ENCODE measurements at regions not wholly inside any gene's neighbourhood (a gene's known extent, or its start where the extent isn't known, plus 50 kb on each side); places are given as distances from the start of the nearest gene placed in this dataset.

DNA sequence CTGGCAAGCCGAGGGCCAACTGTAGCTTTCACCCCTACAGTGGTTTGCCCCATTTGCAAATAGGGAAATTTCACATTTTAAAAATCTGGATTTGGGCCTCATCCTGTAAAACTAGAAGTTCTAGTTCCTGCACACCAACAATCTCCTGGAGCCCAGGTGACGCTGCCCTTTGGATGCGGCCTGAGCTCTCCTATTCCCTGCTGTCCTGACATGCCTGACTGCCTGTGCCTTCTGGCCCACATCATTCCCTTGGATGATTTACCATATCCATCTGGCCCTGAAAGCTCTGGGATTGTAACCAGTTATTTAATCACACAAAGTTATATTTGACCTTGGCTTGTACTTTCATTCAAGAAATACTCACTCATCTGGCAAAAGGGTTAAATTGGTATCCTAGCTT lies 272.3 kb downstream of the ARRDC4 start:
- TF ChIP-seq GATA3 (IDR thresholded peaks at IDR 0.05; ENCODE audit: low read depth, low read length), result no peak
- no peak for TF ChIP-seq GATA2 (IDR thresholded peaks at IDR 0.05; ENCODE audit: low read depth, low read length)

DNA sequence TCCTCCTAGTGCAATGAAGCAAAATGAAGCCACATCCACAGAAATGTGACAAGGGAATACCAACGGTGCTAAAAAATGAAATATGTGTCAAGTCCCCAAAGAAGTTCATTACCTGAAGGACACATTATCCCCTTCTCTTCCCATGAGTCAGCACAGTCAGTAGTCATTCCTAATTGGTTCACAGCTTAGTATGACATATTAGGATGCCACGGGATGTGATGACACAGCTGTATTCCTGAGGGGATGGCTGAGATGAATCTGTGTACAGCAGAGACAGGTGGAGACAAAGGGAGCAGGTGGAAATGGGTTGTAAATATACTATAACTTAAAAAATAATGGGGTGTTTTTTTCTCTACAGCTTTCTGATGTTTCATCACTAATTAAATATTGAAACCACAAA lies 273.4 kb downstream of the ARRDC4 start:
- TF ChIP-seq GATA3 (IDR thresholded peaks at IDR 0.05; ENCODE audit: low read depth, low read length) (no peak), GATA2 (IDR thresholded peaks at IDR 0.05; ENCODE audit: low read depth, low read length) (no peak)

DNA sequence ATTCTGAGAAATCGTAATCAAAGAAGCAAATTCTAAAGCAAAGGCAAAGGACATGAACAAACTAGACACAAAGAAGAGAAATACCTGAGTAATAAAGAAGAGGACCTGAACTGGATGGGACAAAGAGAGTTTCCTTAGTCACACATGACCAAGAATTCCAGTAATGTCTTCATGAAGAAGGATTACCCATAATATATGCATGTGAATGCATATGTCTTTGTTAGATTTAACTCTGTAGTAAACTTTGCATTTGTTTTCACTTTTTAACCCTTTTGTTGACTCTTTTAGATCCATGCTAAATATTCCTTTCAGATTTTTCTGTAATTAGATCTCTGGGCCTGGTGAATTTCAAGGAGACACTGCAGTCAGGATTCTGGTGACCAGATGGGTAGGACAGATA lies 279.8 kb downstream of the ARRDC4 start:
- TF ChIP-seq GATA2 (IDR thresholded peaks at IDR 0.05; ENCODE audit: low read depth, low read length) (no peak), GATA3 (IDR thresholded peaks at IDR 0.05; ENCODE audit: low read depth, low read length) (no peak)

DNA sequence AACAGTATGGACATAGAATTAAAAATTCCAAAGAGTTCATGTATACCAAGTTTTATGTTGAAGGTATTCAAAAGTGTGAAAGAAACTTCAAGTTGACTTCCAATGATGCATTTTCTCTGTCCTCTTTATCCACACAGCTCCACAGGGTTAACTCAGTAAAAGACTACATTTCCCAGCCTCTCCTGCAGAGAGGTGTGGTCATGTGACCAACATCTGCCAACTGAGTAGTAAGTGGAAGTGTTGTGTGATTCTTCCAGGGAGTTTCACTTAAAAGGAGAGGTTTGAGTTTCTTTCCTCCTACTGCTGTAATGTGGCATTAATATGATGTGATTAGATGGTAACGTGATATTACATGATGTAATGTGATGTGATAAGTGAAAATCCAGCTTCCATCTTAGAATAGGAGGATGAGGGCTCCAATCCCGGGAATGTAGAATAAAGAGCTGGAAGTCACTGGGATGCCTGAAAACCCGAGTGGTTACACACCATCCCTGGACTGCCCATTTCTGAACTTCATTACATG lies 280.6 kb downstream of the ARRDC4 start:
- TF ChIP-seq GATA3 (IDR thresholded peaks at IDR 0.05; ENCODE audit: low read depth, low read length), result no peak
- TF ChIP-seq GATA2 (IDR thresholded peaks at IDR 0.05; ENCODE audit: low read depth, low read length), result no peak

DNA sequence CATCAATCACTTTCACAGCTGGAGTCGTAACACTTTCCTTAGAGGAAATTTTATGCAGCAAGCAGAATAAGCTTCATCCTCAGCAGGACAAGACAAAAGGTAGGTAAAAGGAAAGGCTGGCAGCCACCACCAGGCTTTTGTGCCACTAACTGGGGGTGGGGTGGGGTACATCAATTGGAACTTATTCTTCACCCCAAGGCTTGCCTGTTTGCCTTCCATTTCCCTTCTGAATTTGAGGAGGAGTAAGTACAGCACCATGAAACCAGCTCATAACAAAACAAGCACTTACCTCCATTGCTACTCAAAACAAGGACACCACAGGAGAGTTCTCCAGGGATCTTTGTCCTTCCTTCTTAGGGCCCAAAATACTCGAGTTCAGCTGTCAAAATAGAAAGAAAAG lies 296.8 kb downstream of the ARRDC4 start:
- TF ChIP-seq GATA2 (IDR thresholded peaks at IDR 0.05; ENCODE audit: low read depth, low read length), result no peak
- no peak for TF ChIP-seq GATA3 (IDR thresholded peaks at IDR 0.05; ENCODE audit: low read depth, low read length)

DNA sequence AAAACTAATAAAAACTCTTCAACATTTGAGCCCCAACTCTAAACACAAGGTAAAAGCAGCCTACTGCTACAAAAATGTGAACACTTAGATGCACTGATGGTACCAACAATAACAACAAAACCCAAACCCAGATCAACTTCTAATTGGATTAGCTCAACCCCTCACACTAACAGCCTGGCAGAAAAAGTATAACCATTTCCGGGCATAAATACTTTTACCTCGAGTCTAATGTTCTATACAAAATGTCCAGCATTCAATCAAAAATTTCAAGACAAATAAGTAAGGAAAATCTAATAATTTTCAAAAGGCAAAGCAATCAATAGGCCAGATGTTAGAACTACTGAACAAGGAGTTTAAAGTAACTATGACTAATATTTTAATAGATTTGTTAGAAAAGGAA lies 303.3 kb downstream of the ARRDC4 start:
- TF ChIP-seq GATA3 (IDR thresholded peaks at IDR 0.05; ENCODE audit: low read depth, low read length) (no peak), GATA2 (IDR thresholded peaks at IDR 0.05; ENCODE audit: low read depth, low read length) (no peak)

DNA sequence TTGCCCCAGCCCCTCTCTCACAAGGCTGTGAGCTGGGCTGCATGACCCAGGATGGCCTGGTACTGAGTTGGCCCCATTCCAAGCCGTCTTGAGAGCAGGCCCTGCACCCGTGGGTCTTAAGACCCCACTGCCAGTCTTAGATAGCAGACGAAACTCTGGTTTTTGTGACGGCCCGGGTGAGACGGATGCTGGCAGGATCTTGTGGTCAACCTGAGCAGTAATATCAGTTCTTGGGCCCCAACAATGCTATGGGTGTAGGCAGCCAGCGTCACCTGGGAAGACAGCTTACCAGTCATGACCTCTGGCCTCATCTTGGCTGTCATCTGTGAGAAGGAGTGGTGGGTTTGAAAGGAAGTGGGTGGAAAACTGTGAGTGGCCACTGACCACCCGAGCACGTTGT lies 305.8 kb downstream of the ARRDC4 start:
- no peak for TF ChIP-seq GATA2 (IDR thresholded peaks at IDR 0.05; ENCODE audit: low read depth, low read length)
- no peak for TF ChIP-seq GATA3 (IDR thresholded peaks at IDR 0.05; ENCODE audit: low read depth, low read length)

DNA sequence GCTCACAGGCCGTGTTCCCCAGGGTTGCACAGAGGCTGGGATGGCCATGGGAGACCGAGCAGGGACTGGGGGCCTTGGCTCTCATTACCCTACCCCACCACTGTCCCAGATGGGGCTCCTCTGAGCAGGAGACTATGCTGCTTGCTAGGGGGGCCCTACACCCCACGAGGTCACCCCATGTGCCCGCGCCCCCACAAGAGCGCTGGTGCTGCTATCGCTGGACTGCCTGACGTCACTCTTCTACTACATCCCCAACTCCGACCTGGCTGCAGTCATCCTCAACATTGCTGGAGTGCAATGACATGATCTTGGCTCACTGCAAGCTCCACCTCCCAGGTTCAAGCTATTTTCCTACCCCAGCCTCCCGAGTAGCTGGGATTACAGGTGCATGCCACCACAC lies 307.7 kb downstream of the ARRDC4 start:
- TF ChIP-seq GATA2 (IDR thresholded peaks at IDR 0.05; ENCODE audit: low read depth, low read length) (no peak), GATA3 (IDR thresholded peaks at IDR 0.05; ENCODE audit: low read depth, low read length) (no peak)

DNA sequence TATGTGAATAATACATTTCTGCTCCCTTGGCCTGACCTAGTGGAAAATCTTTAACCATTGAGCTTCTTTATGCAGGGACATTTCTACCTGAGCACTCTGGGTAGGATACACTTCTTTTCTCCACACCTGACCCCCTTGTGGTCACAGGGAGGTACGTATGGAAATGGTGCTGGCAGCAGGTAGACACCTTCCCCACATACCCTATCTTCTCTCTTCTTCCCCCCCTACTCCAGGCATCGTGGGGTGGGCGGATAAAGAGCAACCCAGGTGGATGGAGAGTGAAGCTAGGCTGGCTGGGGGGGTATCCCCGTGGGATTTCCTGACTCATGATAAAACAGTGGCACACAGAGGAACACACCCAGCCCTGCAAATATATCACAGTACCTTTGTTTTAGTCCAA lies 312.1 kb downstream of the ARRDC4 start:
- no peak for TF ChIP-seq GATA3 (IDR thresholded peaks at IDR 0.05; ENCODE audit: low read depth, low read length)
- no peak for TF ChIP-seq GATA2 (IDR thresholded peaks at IDR 0.05; ENCODE audit: low read depth, low read length)

DNA sequence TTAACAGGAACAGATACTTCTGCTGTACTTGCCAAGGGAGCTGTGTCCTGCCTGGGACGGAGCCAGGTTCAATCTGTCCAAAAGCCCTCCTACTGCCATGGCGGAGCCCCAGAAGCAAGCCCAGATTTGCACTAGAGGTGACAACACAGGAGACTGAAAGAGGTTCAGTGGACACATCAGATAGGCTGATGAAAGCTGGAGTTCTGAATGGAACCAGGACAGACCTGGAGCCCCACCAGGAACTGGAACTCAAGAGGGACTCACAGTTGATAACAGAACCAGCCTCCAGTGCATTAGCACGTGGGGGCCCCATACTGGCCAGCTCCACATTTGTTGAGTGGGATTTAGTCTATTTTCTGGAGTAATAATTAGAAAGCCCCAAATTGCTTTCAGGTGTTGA lies 315.5 kb downstream of the ARRDC4 start:
- no peak for TF ChIP-seq GATA3 (IDR thresholded peaks at IDR 0.05; ENCODE audit: low read depth, low read length)
- no peak for TF ChIP-seq GATA2 (IDR thresholded peaks at IDR 0.05; ENCODE audit: low read depth, low read length)

DNA sequence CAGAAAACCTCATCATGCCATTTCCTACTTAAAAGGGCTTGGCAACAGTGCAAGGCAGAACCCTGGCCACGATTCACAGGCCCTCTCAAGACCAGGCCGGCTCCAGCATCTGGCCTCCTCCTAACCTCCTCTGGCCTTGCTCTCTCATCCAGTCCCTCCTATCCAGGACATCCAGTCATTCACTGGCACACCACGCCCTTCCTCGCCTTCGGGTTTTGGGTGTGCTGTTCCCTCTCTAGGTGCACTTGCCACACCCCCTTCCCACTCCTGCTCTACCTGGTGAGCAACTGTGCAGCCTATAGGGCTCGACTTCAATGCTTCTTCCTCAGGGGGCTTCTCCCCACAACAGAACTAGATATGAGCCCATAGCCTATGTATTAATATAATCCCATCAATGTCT lies 317.1 kb downstream of the ARRDC4 start:
- TF ChIP-seq GATA3 (IDR thresholded peaks at IDR 0.05; ENCODE audit: low read depth, low read length) (no peak), GATA2 (IDR thresholded peaks at IDR 0.05; ENCODE audit: low read depth, low read length) (no peak)

DNA sequence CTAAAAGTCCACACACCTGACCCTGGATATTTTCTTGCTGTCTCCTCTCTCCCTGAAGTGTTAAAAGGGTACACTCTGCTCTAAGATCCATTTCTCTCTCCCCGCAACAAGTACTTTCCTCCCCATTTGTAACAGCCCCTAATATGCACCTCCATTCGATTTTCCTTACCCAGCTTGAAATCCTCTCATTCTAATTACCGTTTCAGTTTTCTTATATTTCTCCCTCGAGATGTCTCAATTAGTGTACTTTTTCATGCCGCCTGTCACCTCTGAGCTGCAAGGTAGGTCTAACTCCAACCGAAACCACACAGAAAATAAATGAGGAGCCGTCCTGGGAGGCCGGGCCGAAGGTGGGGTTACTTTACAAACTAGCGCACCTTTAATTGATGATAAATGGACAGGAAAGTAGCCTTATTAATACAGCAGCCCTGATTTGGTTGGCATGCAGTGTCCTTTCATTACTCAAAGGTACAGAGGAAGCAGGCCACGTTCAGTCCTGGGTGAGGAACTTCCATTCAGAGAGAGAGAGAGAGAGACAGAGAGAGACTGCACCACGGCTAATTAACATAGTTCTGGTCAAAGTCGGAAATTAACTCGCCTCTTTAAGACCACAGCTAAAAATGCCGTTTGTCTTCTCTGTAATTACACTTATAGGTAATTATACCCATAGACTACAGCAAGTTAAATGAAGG lies 319.9 kb downstream of the ARRDC4 start:
- TF ChIP-seq GATA2 (IDR thresholded peaks at IDR 0.05; ENCODE audit: low read depth, low read length) (no peak), GATA3 (IDR thresholded peaks at IDR 0.05; ENCODE audit: low read depth, low read length) (no peak)

DNA sequence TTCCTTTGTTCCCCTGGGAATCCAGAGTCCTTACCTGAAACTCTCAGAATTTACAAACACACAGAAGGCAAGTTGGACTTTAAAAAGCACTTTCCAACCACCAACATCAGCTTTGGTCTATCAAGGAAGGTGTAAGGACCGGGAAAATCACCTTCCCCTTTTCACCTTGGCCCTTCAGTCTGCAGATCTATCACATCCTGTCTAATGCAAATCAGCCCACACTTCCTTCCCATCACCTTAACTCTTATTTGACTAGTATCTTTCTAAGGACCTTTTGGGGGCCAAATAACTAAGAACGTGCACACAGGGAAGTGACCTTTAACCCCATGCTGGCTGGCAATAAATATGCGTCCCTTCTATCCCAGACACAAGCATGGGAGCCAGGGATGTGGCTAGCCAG lies 320.6 kb downstream of the ARRDC4 start:
- TF ChIP-seq GATA3 (IDR thresholded peaks at IDR 0.05; ENCODE audit: low read depth, low read length) (no peak), GATA2 (IDR thresholded peaks at IDR 0.05; ENCODE audit: low read depth, low read length) (no peak)

DNA sequence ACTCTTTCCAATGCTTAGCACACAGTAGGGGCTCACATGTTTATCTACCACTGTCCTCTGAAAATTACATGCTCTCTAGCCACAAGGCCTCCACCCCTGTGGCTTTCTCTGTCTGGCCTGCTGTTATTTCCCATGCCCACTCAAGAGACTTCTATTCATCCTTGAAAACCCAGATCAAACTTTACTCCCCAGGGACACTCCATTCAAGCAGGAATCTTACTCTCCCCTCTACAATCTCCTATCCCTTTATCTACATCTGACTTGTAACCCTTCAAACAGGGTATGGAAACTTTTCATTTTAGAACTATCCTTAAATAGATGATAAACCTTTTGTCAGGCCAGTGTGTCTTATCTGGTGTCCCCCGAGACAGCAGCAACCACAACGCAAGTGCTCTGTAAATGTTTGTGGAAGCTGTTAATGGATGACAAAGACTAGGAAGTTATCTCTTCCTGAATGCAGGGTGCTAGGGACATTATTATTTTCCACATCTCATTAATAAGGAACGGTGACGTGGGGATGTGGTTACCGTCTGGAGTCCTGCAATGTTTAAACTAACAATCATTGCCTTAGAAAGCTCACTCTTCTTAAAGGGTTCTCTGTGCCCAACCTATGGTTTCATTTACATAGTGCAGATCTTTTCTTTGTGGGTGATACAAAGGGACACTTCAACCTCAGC lies 322.3 kb downstream of the ARRDC4 start:
- TF ChIP-seq GATA2 (IDR thresholded peaks at IDR 0.05; ENCODE audit: low read depth, low read length) (no peak), GATA3 (IDR thresholded peaks at IDR 0.05; ENCODE audit: low read depth, low read length) (no peak)

DNA sequence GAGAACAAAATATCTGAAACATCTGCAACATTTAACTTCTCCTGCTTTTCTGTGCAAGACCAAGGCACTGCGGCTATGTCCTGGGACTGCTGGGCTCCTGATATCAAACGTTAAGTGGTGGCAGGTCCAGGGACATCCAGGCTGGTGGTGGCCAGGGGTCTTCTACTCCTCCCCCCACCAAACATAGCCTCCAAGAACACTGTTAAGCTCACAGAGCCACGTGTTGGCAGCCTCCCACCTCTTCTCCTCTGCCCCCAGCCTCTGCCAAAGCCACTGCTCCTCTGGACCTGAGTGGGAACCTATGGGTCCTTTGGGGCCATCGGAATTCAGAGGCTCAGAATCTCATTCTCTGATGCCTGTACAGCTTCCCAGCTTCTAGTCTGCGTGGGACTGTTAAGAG lies 325.7 kb downstream of the ARRDC4 start:
- no peak for TF ChIP-seq GATA3 (IDR thresholded peaks at IDR 0.05; ENCODE audit: low read depth, low read length)
- no peak for TF ChIP-seq GATA2 (IDR thresholded peaks at IDR 0.05; ENCODE audit: low read depth, low read length)
